ENCODE measurements at regions not wholly inside any gene's neighbourhood (a gene's known extent, or its start where the extent isn't known, plus 50 kb on each side); places are given as distances from the start of the nearest gene placed in this dataset.

- H3K4me3 ChIP-seq: no peak overlapping the region
- H3K36me3 ChIP-seq: no peaks in the 10 kb centered on the region
- TF ChIP-seq POLR2A (IDR thresholded peaks at IDR 0.05) (no peak), CTCF (IDR thresholded peaks at IDR 0.05) (no peak)
- DNase-seq: no peak
- H3K9me3 ChIP-seq: no peaks in the 10 kb centered on the region
- H3K4me1 ChIP-seq: no peaks in the 10 kb centered on the region
- no peak overlapping the region for H3K27ac ChIP-seq
- intact Hi-C loops (cut with DNase I; ENCODE audit: low total_unique reads): no loop called here
- no peaks in the 10 kb centered on the region for H3K27me3 ChIP-seq
Measured at GRCh38 chr1:18055156-18055555, 52.4 kb upstream of the IGSF21 start.

GRCh38 chr1:18056545-18056944 is 51.1 kb upstream of the IGSF21 start:
- intact Hi-C loops (cut with DNase I; ENCODE audit: low total_unique reads): no loop called here
- TF ChIP-seq CTCF (IDR thresholded peaks at IDR 0.05) (no peak), POLR2A (IDR thresholded peaks at IDR 0.05) (no peak)
- no peaks in the 10 kb centered on the region for H3K27me3 ChIP-seq
- H3K27ac ChIP-seq: no peak overlapping the region
- H3K4me3 ChIP-seq: no peak overlapping the region
- no peaks in the 10 kb centered on the region for H3K36me3 ChIP-seq
- H3K4me1 ChIP-seq: no peaks in the 10 kb centered on the region
- no peaks in the 10 kb centered on the region for H3K9me3 ChIP-seq
- DNase-seq: no peak

GRCh38 chr1:18057623-18058022 is 50.0 kb upstream of the IGSF21 start:
- H3K4me1 ChIP-seq: no peaks in the 10 kb centered on the region
- no peak for DNase-seq
- H3K27me3 ChIP-seq: no peaks in the 10 kb centered on the region
- no peaks in the 10 kb centered on the region for H3K9me3 ChIP-seq
- TF ChIP-seq CTCF (IDR thresholded peaks at IDR 0.05) (no peak), POLR2A (IDR thresholded peaks at IDR 0.05) (no peak)
- intact Hi-C loops (cut with DNase I; ENCODE audit: low total_unique reads): no loop called here
- H3K27ac ChIP-seq: no peak overlapping the region
- H3K4me3 ChIP-seq: no peak overlapping the region
- H3K36me3 ChIP-seq: no peaks in the 10 kb centered on the region

Measured in uterus (tissue), 3 donors.